Muscle layer of duodenum (tissue), 2 donors: ENCODE measurements at regions not wholly inside any gene's neighbourhood (a gene's known extent, or its start where the extent isn't known, plus 50 kb on each side); places are given as distances from the start of the nearest gene placed in this dataset.
"Not testable (repeated sequence)": the region's sequence is repeated elsewhere in the genome, so short reads cannot be mapped to it uniquely, and the experiment has no call there.

ENCODE experiments used
- H3K27ac ChIP-seq: one replicate; pipeline ENCODE4 v1.7.0; 2013; ENCODE audit warnings: mild to moderate bottlenecking, low read length
- H3K27me3 ChIP-seq: one replicate; pipeline ENCODE4 v1.7.0; 2013; ENCODE audit warnings: low read depth, mild to moderate bottlenecking, control low read depth, low read length
- H3K36me3 ChIP-seq, 2 donors: one replicate each; pipeline ENCODE4 v1.7.0; 2013; ENCODE audit warnings: low read length in 2 of 2, control low read depth in 1 of 2, mild to moderate bottlenecking in 1 of 2; ENCODE audit not compliant: insufficient read depth in 2 of 2, control insufficient read depth in 1 of 2
- H3K4me1 ChIP-seq, 2 donors: one replicate each; pipeline ENCODE4 v1.7.0; 2013; ENCODE audit warnings: low read length in 2 of 2, mild to moderate bottlenecking in 2 of 2, control low read depth in 1 of 2, moderate library complexity in 1 of 2; ENCODE audit not compliant: insufficient read depth in 2 of 2, control insufficient read depth in 1 of 2
- H3K4me3 ChIP-seq, 2 donors: one replicate each; pipeline ENCODE4 v1.7.0; 2013; ENCODE audit warnings: low read length in 2 of 2, low read depth in 1 of 2, mild to moderate bottlenecking in 1 of 2
- H3K9me3 ChIP-seq, 2 donors: one replicate each; pipeline ENCODE4 v1.7.0; 2013; ENCODE audit warnings: low read length in 2 of 2, control low read depth in 1 of 2, mild to moderate bottlenecking in 1 of 2; ENCODE audit not compliant: control insufficient read depth in 1 of 2
- donor health status: healthy.

GRCh38 chr6:119838043-119838442 lies 488.5 kb upstream of the MAN1A1 start:
- Histone ChIP-seq H3K4me3 (no peak overlapping the region), H3K27me3 (no peaks in the 10 kb centered on the region), H3K9me3 (no peaks in the 10 kb centered on the region)

GRCh38 chr6:119834418-119834817 lies 484.9 kb upstream of the MAN1A1 start:
- Histone ChIP-seq H3K27ac (no peak overlapping the region), H3K27me3 (no peaks in the 10 kb centered on the region), H3K9me3 (no peaks in the 10 kb centered on the region), H3K4me3 (no peak overlapping the region), H3K36me3 (no peaks in the 10 kb centered on the region), H3K4me1 (no peaks in the 10 kb centered on the region)

More at GRCh38 chr6:119838043-119838442, 488.5 kb upstream of the MAN1A1 start:
- Histone ChIP-seq H3K27ac (no peak overlapping the region), H3K36me3 (no peaks in the 10 kb centered on the region), H3K4me1 (no peaks in the 10 kb centered on the region)

GRCh38 chr6:119832411-119832810 lies 482.9 kb upstream of the MAN1A1 start:
- H3K4me1 ChIP-seq: no peaks in the 10 kb centered on the region
- no peak overlapping the region for H3K27ac ChIP-seq
- H3K9me3 ChIP-seq: no peaks in the 10 kb centered on the region
- no peaks in the 10 kb centered on the region for H3K36me3 ChIP-seq
- H3K4me3 ChIP-seq: no peak overlapping the region
- H3K27me3 ChIP-seq: no peaks in the 10 kb centered on the region

- Histone ChIP-seq H3K4me1 (no peaks in the 10 kb centered on the region), H3K4me3 (no peak overlapping the region), H3K27me3 (no peaks in the 10 kb centered on the region), H3K9me3 (no peaks in the 10 kb centered on the region), H3K36me3 (no peaks in the 10 kb centered on the region), H3K27ac (no peak overlapping the region)
Observed at GRCh38 chr6:119830494-119831295, 481.1 kb upstream of the MAN1A1 start.

- Histone ChIP-seq H3K4me1 (no peaks in the 10 kb centered on the region), H3K4me3 (no peak overlapping the region), H3K36me3 (no peaks in the 10 kb centered on the region), H3K9me3 (no peaks in the 10 kb centered on the region), H3K27ac (no peak overlapping the region), H3K27me3 (no peaks in the 10 kb centered on the region)
Observed at GRCh38 chr6:119830069-119830468, 480.5 kb upstream of the MAN1A1 start.

- not testable (repeated sequence) for H3K36me3 ChIP-seq, H3K4me1 ChIP-seq, H3K9me3 ChIP-seq, H3K4me3 ChIP-seq, H3K27ac ChIP-seq, H3K27me3 ChIP-seq
Observed at GRCh38 chr6:119829499-119829898, 479.9 kb upstream of the MAN1A1 start.

- no peaks in the 10 kb centered on the region for H3K9me3 ChIP-seq
- no peaks in the 10 kb centered on the region for H3K36me3 ChIP-seq
- no peaks in the 10 kb centered on the region for H3K4me1 ChIP-seq
- H3K4me3 ChIP-seq: no peak overlapping the region
- H3K27me3 ChIP-seq: no peaks in the 10 kb centered on the region
- H3K27ac ChIP-seq: no peak overlapping the region
Observed at GRCh38 chr6:119829006-119829405, 479.4 kb upstream of the MAN1A1 start.

GRCh38 chr6:119821380-119821779 lies 471.8 kb upstream of the MAN1A1 start:
- H3K36me3 ChIP-seq: no peaks in the 10 kb centered on the region
- no peaks in the 10 kb centered on the region for H3K4me1 ChIP-seq
- H3K27ac ChIP-seq: no peak overlapping the region
- H3K27me3 ChIP-seq: no peaks in the 10 kb centered on the region
- H3K4me3 ChIP-seq: no peak overlapping the region
- no peaks in the 10 kb centered on the region for H3K9me3 ChIP-seq

GRCh38 chr6:119818876-119819275 lies 469.3 kb upstream of the MAN1A1 start:
- no peak overlapping the region for H3K27ac ChIP-seq

GRCh38 chr6:119814609-119815400 lies 465.2 kb upstream of the MAN1A1 start:
- Histone ChIP-seq H3K9me3 (no peaks in the 10 kb centered on the region), H3K27ac (no peak overlapping the region), H3K36me3 (no peaks in the 10 kb centered on the region), H3K4me3 (no peak overlapping the region), H3K4me1 (no peaks in the 10 kb centered on the region), H3K27me3 (no peaks in the 10 kb centered on the region)

More at GRCh38 chr6:119818876-119819275, 469.3 kb upstream of the MAN1A1 start:
- no peaks in the 10 kb centered on the region for H3K36me3 ChIP-seq
- H3K4me3 ChIP-seq: no peak overlapping the region
- H3K27me3 ChIP-seq: no peaks in the 10 kb centered on the region
- H3K9me3 ChIP-seq: no peaks in the 10 kb centered on the region
- H3K4me1 ChIP-seq: no peaks in the 10 kb centered on the region

GRCh38 chr6:119802464-119802863 lies 452.9 kb upstream of the MAN1A1 start:
- Histone ChIP-seq H3K9me3 (no peaks in the 10 kb centered on the region), H3K27ac (no peak overlapping the region), H3K27me3 (no peaks in the 10 kb centered on the region), H3K4me1 (no peaks in the 10 kb centered on the region), H3K4me3 (no peak overlapping the region), H3K36me3 (no peaks in the 10 kb centered on the region)
